ENCODE measurements at regions not wholly inside any gene's neighbourhood (a gene's known extent, or its start where the extent isn't known, plus 50 kb on each side); places are given as distances from the start of the nearest gene placed in this dataset.

DNA sequence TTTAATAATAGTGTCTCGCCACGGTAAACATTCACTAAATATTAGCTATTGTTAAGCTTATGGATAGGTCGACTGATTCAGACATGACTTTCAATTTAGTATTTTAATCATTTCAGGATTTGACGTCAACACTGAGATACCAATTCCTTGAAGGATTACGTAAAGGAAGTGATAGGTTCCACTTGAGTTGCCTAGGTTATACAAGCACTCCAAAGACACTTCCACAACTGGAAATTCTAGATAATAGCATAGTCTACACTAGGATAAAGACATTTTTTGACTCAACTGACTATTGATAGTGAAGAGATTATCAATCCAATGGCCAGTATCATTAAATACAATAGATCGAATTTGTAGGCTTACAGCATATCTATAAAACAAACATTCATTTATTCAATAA, 63.9 kb upstream of the NHSL1 start:
- TF ChIP-seq, protein P1, sequence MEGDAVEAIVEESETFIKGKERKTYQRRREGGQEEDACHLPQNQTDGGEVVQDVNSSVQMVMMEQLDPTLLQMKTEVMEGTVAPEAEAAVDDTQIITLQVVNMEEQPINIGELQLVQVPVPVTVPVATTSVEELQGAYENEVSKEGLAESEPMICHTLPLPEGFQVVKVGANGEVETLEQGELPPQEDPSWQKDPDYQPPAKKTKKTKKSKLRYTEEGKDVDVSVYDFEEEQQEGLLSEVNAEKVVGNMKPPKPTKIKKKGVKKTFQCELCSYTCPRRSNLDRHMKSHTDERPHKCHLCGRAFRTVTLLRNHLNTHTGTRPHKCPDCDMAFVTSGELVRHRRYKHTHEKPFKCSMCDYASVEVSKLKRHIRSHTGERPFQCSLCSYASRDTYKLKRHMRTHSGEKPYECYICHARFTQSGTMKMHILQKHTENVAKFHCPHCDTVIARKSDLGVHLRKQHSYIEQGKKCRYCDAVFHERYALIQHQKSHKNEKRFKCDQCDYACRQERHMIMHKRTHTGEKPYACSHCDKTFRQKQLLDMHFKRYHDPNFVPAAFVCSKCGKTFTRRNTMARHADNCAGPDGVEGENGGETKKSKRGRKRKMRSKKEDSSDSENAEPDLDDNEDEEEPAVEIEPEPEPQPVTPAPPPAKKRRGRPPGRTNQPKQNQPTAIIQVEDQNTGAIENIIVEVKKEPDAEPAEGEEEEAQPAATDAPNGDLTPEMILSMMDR (conservative IDR thresholded peaks at IDR 0.05; ENCODE audit: low read length) = no peak
- no peak for TF ChIP-seq EZH2phosphoT487 (IDR thresholded peaks at IDR 0.05; ENCODE audit: borderline replicate concordance)

All from Loucy (cell line).